PC-3 (cell line): ENCODE measurements at regions not wholly inside any gene's neighbourhood (a gene's known extent, or its start where the extent isn't known, plus 50 kb on each side); places are given as distances from the start of the nearest gene placed in this dataset.

Experiments used
- CTCF ChIP-seq: fragments of 300-600 bp; sonication (generic); conservative IDR thresholded peaks from 2 replicates; pipeline ENCODE4 v1.5.1; 2017; ENCODE audit warnings: antibody characterized with exemption, low read depth, mild to moderate bottlenecking, low read length
- EZH2 ChIP-seq: fragments of 300-600 bp; sonication (generic); IDR thresholded peaks from one replicate; pipeline ENCODE4 v1.6.1; 2017; ENCODE audit warnings: antibody characterized with exemption, mild to moderate bottlenecking, low read length; ENCODE audit not compliant: unreplicated experiment

- no peak for TF ChIP-seq CTCF
- no peak for TF ChIP-seq EZH2
Observed at GRCh38 chr1:66431999-66432398, 102.0 kb upstream of the SGIP1 start.
